Frontal cortex (tissue), 3 donors: ENCODE measurements at regions not wholly inside any gene's neighbourhood (a gene's known extent, or its start where the extent isn't known, plus 50 kb on each side); places are given as distances from the start of the nearest gene placed in this dataset.
"Not testable (repeated sequence)": the region's sequence is repeated elsewhere in the genome, so short reads cannot be mapped to it uniquely, and the experiment has no call there.

Experiments
- DNase-seq, 2 donors: peaks; one replicate each; pipeline ENCODE4 v3.0.0; 2012; ENCODE audit warnings: low spot score in 2 of 2
- FAIRE-seq: peaks from 2 replicates; lab custom pipeline; 2012; peaks lifted over from hg19 to GRCh38; lab: Jason Lieb, UNC
- donor health status: control.
- donor health status: control.
- donor health status: control.

DNA sequence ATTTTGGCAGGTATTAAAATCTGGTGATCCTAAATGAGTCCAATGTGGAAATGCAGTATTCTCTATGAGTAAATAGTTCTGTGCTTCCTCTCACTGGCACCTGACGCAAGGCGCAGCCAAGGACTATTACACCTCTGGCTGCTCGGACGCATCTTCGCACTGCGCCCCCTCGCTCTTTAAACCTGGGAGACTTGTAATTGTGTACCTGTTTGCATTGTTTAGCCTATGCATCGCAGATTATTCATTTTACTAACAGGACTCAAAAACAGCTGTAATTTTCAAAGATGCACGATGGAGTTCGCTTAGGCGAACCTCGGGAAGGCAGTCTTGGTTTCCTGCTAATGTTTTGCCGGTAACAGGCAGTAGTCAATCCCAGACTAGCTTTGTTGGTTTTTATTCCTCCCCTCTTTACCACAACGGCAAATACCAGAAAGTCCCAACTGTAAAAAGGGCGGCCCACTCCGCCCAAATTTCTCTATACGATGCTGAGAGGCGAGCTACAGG is 113.2 kb downstream of the KCNRG start:
- DNase-seq (no peak), FAIRE-seq (no peak)

DNA sequence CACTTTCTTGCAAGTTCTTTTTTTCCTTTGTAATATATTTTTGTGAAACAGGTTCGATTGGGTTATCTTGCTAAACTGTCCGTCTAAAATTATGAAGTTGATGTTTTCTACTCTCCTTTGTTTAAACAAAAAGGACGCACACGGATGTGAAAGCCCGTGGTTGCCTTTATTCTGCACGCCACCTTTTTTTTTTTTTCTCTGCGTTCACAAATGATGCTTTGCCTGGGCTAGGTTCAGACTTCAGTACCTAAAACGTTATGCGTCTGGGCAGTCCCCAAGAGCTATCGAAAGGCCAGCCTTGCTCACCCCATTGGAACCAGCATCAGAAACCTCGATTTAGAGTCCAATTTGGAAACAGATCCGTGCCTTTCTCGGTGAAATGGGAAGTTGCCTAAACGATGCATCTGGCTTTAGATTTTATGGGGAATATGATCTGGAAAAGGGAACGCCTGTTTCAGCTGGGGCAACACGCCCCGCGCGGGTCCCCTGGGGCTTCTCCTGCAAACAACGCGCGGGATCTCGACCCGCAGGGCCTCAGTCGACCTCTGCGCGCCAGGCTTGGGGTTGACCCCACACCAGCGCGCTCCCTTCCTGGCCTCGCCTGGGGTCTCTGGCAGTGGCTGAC is 113.9 kb downstream of the KCNRG start:
- DNase-seq, result no peak
- no peak for FAIRE-seq

DNA sequence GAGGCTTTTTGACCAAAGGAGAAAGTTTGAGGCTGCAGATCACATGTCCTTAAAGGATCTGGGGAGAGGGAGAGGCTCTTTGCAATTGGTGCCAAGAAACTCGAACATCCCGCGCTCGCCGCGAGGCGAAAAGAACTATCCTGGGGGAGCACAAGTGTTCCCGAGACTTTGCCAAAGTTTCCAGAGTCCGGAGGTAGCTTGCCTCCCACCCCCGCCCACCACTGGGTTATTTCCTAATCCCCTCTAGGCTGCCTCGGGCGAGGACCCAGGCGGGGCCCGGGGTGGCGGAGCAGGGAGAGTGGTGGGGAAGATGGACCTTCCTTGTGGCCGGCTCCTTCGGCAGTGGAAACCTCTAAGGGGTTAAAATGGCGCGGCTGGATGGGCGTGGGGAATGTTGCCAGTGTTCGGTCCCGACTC is 114.5 kb downstream of the KCNRG start:
- DNase-seq (no peak), FAIRE-seq (no peak)

DNA sequence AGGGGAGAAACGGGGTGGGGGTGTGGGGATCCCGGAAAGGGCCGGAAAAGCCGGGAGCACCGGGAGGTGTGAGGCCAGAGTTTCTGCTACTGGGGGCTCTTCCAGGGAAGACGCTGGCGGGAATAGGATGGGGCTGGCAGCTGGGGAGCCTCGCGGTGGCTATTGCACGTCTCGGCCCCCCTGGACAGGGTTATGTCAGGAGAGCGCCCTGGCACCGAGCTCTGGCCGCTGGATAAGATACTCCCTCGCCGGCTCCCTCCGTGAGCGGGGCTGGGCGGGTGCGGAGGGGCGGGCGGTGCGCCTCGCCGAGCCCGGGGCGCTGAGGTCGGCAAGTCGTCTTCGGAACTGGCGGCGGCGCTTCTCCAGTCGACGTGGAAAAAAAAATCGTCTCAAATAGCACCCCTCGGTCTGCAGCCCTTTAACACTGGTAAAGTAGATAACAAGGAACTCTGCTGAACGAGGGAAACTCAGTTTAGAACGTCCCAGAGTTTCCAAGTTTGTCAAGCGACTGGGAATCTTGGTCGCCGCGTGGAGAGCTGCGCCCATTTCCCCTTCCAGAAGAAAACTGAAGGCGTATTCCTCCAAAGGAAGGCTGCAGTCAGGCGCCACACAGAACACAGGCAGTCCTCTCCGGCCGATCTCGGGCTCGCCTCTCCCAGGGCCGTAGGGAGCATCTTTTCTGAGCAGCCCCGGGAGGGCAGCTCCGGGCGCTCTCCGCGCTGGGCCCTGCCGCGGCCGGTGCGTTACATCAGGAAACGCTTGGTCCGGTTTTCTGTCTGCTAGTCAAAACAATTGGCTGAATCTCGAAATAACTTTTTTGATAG is 115.1 kb downstream of the KCNRG start:
- FAIRE-seq (no peak), DNase-seq (peak; percentile 36 to 42)

DNA sequence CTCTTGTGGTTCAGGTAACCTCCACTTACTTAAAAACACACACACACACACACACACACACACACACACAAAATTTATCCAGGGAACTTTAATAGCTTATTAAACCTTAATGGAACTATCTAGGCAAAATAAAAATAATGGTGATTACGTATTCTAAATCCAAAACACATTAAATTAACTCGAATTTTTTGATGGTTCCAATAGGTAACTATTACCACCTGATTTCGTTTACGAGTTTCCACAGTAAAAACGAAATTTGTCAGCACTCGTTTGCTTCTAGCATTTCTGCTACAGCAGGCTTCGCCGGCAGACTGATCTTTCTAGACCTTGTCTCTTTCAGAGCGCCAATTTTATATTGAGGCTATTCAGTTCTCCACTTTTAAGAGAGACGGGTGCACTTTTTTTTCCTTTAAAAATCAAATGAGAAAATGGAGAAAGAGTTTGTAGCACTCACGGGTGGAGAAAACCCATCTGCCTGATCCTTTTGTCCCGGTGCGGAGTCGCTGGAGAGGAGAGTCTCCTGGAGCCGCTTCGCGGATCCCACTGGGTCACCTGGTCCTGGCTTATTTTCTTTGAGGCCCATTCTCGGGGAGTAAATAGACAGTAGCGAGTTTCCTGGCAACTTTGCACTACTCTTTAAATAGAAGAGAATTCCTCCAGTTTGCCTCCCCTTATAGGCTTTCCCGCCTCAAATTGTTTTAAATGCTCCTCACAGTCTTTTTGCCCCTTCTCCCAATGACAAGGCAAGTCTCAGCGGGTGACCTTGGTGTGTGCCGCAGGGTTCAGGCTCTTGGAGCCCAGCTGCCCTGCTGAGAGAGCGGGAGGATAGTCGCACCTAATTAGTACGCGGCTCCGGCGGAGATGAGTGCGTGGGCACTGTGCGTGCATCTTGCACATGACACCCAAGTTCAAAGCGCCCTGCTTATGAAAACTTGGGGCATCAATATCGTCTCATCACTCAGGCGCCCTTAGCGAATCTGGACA is 117.0 kb downstream of the KCNRG start:
- FAIRE-seq, result no peak
- no peak for DNase-seq

DNA sequence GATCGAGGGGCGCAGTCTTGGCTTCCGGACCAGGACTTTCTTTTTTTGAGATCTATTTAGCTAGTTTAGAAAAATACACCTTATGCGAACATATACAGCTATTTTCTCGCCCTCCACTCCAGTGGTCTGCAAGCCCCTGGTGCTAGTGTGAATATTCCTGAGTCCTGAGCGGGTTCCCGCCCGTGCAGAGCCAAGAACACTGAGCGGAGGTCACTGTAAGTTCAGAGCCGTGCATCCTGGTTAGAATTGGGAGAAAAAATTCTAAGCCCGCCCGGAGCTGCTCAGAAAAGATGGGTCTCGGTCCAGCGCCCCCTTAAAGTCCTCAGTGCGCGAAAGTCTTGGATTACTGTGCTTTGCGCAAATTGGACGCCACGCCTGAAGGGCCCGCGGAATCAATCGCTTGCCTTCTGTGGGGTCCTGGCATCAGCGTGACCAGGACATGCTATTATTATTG is 117.7 kb downstream of the KCNRG start:
- no peak for DNase-seq

DNA sequence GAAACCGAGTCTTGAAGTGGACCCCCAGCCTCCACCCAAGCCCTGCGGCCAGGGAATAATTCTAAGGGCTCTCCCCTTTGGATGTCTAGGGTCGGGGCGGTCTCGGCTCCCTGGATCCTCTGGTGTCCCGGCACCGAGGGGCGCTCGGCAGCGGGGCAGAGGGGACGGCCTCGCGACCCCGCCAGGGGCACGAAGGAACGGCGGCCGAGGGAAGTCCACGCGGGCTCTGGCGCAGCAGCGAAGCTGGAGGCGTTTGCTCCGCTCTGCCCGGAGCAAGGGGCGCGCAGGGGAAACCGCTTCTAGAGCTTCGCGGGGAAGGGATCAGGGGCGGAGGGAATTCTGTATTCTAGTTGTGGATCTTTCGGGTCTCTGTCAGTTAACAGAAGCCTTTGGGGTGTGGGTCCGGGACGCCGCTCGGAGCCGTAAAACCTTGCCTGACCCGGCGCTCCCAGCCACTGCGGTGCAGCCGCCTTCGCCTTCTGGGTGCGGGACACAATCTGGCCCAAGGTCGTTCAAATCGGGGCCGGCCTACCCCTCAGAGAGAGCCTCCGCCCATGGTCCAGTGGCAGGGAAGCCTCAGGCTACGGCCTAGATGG is 118.2 kb downstream of the KCNRG start:
- DNase-seq (no peak), FAIRE-seq (no peak)

More for the DNA sequence above, 117.7 kb downstream of the KCNRG start:
- FAIRE-seq, result no peak

DNA sequence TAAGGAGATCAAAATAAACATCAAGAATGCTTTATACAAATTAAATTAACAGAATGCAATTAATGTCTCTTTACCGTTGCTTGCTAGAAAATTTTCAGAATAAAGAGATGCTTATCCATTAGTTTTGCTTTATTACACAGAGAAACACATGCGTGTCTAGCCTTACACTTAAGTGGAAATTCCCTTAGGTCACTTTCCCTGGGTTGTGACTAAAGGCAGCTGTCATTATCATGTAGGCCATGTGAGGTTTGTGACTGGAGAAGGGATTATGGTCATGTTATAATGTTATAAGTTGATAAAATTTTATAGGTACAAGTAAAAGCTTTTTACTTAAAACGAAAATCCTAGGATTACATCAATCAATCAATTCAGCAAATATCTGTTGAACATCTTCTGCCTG is 121.0 kb downstream of the KCNRG start:
- no peak for DNase-seq
- no peak for FAIRE-seq

DNA sequence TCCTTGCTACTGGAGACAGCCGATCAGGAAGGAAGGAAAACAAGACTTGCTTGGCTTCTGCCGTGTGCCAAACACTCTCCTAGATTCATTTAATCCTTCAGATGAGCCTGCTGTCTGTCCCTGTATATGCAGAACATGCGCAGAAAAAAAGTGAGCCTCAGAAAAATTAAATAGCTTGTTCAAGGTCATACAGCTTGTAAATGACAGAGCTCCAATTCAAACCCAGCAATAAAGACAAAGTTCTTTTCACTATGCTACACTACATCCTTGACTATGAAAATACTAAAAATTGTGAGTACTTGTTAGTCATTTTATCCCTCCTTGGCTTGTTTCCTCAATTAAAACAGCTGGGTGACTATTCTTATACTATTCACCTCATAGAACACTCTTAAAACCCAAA is 121.4 kb downstream of the KCNRG start:
- FAIRE-seq, result no peak

DNA sequence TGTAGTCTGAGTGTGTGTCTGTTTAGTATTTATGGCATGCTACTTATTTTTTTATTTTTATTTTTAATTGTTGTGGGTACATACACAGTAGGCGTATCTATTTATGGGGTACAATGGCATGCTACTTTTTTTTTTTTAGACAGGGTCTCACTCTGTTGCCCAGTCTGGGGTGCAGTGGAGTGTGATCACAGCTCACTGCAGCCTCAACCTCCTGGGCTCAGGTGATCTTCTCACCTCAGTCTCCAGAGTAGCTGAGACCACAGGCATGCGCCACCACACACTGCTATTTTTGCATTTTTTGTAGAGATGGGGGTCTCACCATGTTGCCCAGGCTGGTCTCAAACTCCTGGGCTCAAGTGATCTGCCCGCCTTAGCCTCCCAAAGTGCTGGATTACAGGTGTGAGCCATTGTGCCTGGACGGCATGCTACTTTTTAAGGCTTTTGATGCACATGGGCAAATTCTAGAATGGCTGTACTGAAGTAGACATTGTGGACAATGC is 124.2 kb downstream of the KCNRG start:
- FAIRE-seq, DNase-seq: not testable (repeated sequence)

More for the DNA sequence above, 121.4 kb downstream of the KCNRG start:
- DNase-seq, result no peak

DNA sequence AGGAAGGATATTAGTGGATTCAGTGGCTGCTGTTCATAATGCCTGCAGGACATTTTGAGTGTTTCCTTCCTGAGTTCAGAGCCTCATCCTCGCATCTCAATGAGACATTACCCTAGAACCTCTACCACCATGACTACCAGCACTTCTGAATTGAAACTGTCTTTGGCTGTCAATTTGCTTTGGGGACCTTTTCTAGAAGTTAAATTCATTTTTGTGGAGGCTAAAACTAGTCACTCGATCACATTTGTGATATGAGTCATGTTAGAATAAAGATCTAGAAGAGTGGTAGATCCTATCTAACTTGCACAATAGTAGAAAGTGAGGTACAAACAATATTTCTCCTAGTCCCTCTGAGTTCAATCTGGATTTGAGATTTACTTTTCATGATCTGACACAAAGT is 124.9 kb downstream of the KCNRG start:
- FAIRE-seq, result no peak
- no peak for DNase-seq

DNA sequence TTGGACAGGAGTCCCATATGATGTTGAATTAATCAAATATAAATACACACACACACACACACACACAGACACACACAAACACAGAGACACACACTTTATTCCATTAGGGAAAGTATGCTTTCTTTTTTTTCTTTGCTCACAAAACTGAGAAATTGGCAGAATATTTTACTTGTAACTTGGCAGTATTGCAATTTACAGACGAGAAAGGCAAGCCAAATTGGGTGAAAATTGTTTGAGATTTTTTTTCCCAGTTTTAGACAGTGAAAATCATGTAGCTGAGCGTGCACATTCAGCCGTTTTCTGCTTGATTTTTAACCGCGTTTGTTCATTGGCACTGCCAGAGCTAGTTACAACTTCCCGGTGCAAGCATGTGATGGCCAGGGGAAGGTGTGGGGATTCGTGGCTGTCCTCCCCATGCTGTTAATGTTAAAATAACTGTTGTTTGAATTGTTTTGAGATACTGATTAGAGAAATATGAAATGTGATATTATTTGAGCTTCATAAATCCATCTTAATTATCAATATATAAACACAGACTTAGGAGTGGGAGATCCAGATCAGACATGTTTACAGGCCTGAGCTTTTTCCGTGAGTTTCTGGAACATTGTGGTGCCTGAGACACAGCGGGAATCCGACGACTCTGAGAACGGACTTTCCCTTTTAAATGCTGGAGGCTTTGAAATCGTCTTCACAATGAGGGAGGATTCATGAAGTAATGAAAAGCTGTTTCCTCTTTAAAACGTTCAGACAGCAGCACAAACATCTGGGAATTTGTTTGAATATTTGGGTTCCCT is 125.5 kb downstream of the KCNRG start:
- FAIRE-seq, result no peak
- no peak for DNase-seq

DNA sequence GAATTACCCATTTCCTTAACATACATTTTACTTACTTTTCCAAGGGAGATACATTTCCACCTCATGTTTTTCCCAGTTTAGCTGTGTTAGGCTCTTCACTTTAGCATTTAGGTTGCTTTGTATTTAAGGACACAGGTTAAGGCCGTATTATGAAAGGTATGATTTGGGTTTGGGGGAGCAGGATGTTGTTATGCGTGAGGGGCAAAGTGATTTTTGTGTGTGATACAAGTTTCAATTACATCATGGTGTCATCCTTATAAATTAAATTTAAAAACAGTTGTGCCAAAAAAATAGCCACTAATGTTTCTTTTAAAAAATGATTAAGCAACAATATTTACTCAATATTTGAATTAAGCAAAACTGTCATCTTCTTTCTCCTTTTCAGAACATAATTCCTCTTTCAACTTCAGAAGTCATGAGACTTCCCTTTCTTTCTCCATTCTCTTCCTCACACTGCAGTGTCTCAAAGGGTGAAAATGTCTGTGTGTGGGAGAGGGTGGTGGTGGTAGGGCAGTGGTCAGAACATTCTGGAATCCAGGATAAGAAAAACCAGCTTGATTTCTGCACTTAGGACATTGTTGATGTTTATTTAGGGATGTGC is 126.2 kb downstream of the KCNRG start:
- FAIRE-seq, result no peak
- DNase-seq, result no peak

DNA sequence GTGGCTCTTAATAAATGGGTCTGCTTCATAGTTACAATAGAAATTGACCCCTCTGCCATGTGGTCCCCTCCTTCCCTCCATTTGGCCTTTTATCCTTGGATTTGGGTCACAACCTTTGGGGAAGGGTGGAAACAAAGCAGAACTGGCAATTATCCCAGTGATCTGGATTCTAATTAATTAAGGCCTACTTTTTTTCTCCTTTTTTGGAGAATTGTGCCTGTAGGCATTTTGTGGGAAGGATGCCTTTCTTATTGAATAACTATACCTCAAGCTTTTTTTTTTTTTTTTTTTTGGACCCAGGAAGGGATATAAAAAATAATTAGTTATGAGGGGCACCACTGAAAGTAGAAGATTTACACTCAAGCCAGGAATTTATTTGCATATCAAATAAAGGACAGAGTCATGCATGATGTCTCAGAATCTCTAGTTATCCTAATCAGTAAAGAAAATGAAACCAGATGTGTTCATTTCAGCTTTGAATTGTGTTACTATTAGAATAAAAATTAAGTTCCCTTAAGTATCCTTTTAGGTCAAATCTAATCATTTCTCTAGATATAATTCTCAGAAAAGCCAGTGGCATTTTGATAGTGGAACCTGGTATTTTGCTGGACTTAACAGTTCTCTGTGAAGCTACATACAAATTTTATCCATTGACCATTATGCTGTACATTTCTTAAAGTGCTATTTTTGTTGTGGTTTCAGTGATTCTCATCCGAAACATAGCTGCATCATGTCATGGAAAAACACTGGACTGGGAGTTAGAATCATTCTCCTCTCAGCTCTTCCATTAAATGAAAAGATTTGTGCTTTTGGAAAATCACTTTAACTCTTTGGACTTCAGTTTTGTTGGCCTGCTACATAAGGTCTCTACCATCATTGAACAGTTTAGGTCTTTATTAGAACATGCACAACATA is 129.3 kb downstream of the KCNRG start:
- DNase-seq (no peak), FAIRE-seq (no peak)

DNA sequence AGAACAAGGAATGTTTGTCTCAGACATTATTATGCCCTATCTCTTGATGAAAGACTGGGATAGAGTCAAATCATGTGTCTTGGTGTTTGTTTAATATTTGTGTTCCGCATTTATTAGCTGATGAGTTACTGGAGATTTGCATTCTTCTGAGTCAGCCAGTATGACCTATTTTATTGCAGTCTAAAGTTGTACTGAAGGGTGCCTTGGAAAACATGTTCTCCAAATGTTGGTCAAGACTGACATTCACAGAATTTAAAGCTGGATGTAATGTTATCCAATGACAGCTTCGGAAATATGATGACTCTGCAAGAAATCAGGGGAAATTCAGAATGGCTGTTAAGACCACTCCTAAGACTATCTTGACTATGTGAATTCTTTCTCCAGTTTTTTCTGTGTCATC is 134.0 kb downstream of the KCNRG start:
- DNase-seq (no peak), FAIRE-seq (no peak)

DNA sequence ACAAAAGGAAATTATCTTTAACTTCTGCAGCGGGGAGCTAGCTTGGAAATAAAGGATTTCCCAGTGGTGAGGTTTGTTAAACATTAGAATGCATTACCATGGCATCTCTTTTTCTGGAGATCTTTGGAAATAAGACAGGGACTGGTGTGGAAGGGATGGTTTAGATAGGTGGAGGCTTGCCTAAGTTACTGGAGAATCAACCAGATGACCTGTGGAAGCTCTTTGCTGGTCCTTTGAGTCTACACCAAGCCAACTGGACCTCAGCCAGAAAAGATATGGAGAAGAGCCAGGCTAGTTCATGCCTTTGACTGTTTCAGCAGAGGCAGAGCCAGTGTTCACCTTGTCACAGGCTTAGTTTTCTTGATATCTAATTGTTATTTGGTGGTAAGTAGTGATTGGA is 134.7 kb downstream of the KCNRG start:
- no peak for FAIRE-seq
- DNase-seq, result no peak

DNA sequence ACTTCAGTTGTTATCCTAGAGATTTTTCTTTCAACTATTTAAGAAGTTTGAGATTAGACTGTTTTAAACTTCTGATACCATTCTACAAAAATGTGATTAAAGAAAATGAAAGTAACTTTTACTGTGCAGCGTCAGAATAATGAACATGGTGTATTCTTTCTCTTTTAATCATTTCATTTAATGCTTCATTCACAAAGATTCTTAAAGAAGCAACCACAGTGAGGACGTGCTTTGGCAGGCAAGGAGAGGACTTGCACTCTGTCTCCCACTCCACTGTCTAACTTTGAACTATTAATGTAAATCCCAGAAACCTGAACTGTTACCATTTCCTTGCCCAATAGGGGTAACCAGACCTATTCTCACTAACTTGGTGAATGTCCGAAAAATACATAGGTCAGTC is 137.0 kb downstream of the KCNRG start:
- no peak for FAIRE-seq
- no peak for DNase-seq
